HUES6 (cell line): ENCODE measurements at regions not wholly inside any gene's neighbourhood (a gene's known extent, or its start where the extent isn't known, plus 50 kb on each side); places are given as distances from the start of the nearest gene placed in this dataset.

ENCODE experiments used
- H3K27ac ChIP-seq: 2 replicates; pipeline ENCODE4 v1.7.0; 2013; ENCODE audit warnings: low read depth, mild to moderate bottlenecking, low read length, inconsistent platforms
- H3K27me3 ChIP-seq: 2 replicates; pipeline ENCODE4 v1.6.1; 2013; ENCODE audit warnings: low read length; ENCODE audit not compliant: control insufficient read depth, insufficient read depth
- H3K36me3 ChIP-seq: 2 replicates; pipeline ENCODE4 v1.6.1; 2013; ENCODE audit warnings: low read length; ENCODE audit not compliant: control insufficient read depth, insufficient read depth
- H3K4me1 ChIP-seq: 2 replicates; pipeline ENCODE4 v1.6.1; 2013; ENCODE audit warnings: low read length; ENCODE audit not compliant: control insufficient read depth, insufficient read depth
- H3K4me3 ChIP-seq: 2 replicates; pipeline ENCODE4 v1.5.1; 2013; ENCODE audit warnings: low read depth, low read length
- H3K9ac ChIP-seq: one replicate; pipeline ENCODE4 v1.6.1; 2013; ENCODE audit warnings: mild to moderate bottlenecking, low read length
- H3K9me3 ChIP-seq: 2 replicates; pipeline ENCODE4 v1.6.1; 2013; ENCODE audit warnings: low read depth, low read length; ENCODE audit not compliant: control insufficient read depth, insufficient read depth

GRCh38 chr1:187384504-187384903, 555.8 kb downstream of the PLA2G4A start:
- Histone ChIP-seq H3K9me3 (no peaks in the 10 kb centered on the region), H3K4me3 (no peak overlapping the region), H3K9ac (no peak overlapping the region), H3K27ac (no peak overlapping the region), H3K4me1 (peaks cover 6% of the 10 kb centered on the region), H3K27me3 (no peaks in the 10 kb centered on the region), H3K36me3 (no peaks in the 10 kb centered on the region)

- Histone ChIP-seq H3K9ac (no peak overlapping the region), H3K4me3 (no peak overlapping the region), H3K27me3 (no peaks in the 10 kb centered on the region), H3K27ac (peak overlapping the region; percentile 25; the same call in 1 of the 2 replicates), H3K36me3 (no peaks in the 10 kb centered on the region), H3K9me3 (no peaks in the 10 kb centered on the region), H3K4me1 (peaks cover 15% of the 10 kb centered on the region)
Observed at GRCh38 chr1:187390215-187390818, 561.6 kb downstream of the PLA2G4A start.

GRCh38 chr1:187396226-187396625, 567.5 kb downstream of the PLA2G4A start:
- Histone ChIP-seq H3K27me3 (no peaks in the 10 kb centered on the region), H3K4me3 (no peak overlapping the region), H3K9me3 (no peaks in the 10 kb centered on the region), H3K36me3 (no peaks in the 10 kb centered on the region), H3K9ac (no peak overlapping the region), H3K4me1 (peaks cover 13% of the 10 kb centered on the region), H3K27ac (no peak overlapping the region)

- H3K36me3 ChIP-seq: no peaks in the 10 kb centered on the region
- peak overlapping the region; percentile 9; the same call in 1 of the 2 replicates for H3K4me3 ChIP-seq
- peak overlapping the region; percentile 33 for H3K9ac ChIP-seq
- peak overlapping the region; percentile 32; the same call in 1 of the 2 replicates for H3K27ac ChIP-seq
- H3K4me1 ChIP-seq: peaks cover 13% of the 10 kb centered on the region
- H3K27me3 ChIP-seq: no peaks in the 10 kb centered on the region
- H3K9me3 ChIP-seq: no peaks in the 10 kb centered on the region
Observed at GRCh38 chr1:187396929-187397796, 568.4 kb downstream of the PLA2G4A start.

DNA sequence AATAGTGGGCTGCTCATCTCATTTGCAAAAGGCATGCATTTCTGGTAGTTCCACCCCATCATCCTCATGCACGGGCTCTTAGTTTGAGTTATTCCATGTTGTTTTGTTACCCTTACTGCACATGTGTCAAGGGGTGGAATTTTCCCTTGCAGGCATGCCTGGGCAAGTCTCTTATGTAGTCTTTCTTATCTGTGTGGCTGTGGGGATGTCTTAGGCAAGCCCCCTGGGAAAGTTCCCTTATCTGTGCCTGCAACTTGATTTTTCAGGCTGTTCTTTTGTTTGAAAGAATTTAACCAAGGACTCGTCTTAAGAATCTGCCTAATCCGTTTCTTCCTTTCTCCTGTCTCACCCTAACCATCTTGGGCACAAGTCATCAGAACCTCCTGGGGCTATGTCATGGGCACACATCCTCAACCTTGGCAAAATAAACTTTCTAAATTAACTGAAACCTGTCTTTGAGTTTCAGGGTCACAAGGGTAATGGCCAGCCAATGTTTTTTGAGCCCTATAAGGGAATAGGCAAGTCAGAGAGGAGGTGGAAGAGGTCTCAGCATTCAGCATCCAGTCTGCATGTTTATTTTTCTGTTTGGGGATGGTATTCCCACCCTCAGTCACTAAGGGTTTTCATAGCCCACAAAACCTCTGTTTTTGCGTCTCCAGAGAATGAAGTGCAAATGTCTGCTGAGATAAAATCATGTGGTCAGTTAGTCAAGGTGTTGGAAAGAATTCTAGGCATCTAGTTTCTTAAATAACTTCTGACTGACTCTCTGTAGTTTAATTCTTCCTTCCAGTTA, 579.7 kb downstream of the PLA2G4A start:
- Histone ChIP-seq H3K4me1 (peaks cover 22% of the 10 kb centered on the region), H3K36me3 (no peaks in the 10 kb centered on the region), H3K9me3 (no peaks in the 10 kb centered on the region), H3K4me3 (no peak overlapping the region), H3K27me3 (no peaks in the 10 kb centered on the region), H3K9ac (peak overlapping the region; percentile 44), H3K27ac (peak overlapping the region; percentile 68; the same call in 1 of the 2 replicates)

GRCh38 chr1:187409341-187409740, 580.6 kb downstream of the PLA2G4A start:
- peaks cover 22% of the 10 kb centered on the region for H3K4me1 ChIP-seq
- H3K4me3 ChIP-seq: no peak overlapping the region
- no peaks in the 10 kb centered on the region for H3K9me3 ChIP-seq
- H3K9ac ChIP-seq: peak overlapping the region; percentile 44
- no peaks in the 10 kb centered on the region for H3K27me3 ChIP-seq
- H3K36me3 ChIP-seq: no peaks in the 10 kb centered on the region
- peak overlapping the region; percentile 68; the same call in 1 of the 2 replicates for H3K27ac ChIP-seq

- H3K9me3 ChIP-seq: no peaks in the 10 kb centered on the region
- no peak overlapping the region for H3K4me3 ChIP-seq
- H3K36me3 ChIP-seq: no peaks in the 10 kb centered on the region
- no peaks in the 10 kb centered on the region for H3K27me3 ChIP-seq
- H3K9ac ChIP-seq: no peak overlapping the region
- H3K27ac ChIP-seq: no peak overlapping the region
- peaks cover 22% of the 10 kb centered on the region for H3K4me1 ChIP-seq
Observed at GRCh38 chr1:187411118-187411517, 582.4 kb downstream of the PLA2G4A start.

- no peak overlapping the region for H3K4me3 ChIP-seq
- no peak overlapping the region for H3K27ac ChIP-seq
- H3K27me3 ChIP-seq: no peaks in the 10 kb centered on the region
- H3K9me3 ChIP-seq: no peaks in the 10 kb centered on the region
- peaks cover 12% of the 10 kb centered on the region for H3K4me1 ChIP-seq
- no peaks in the 10 kb centered on the region for H3K36me3 ChIP-seq
- no peak overlapping the region for H3K9ac ChIP-seq
Observed at GRCh38 chr1:187413405-187414169, 584.8 kb downstream of the PLA2G4A start.

DNA sequence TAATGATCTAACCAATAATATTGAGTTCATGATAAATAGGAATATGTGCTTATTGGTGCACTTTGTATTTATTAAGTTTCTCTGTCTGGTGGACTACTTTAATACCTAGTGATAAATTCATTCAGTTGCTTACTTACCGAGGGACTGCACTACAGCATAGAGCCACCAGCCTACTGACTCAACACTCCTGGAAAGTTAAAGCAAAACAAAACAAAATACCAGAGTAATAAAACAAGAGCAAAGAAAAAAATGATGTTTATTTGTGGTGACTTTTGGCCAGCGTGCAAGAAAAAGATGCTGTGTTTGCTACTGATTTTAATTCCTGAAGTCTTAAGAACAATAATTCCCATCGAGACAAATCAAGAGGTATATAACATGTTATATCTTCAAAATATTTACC, 586.3 kb downstream of the PLA2G4A start:
- no peaks in the 10 kb centered on the region; the same call in 1 of the 2 replicates for H3K4me1 ChIP-seq
- H3K27me3 ChIP-seq: no peaks in the 10 kb centered on the region
- H3K36me3 ChIP-seq: no peaks in the 10 kb centered on the region
- H3K9me3 ChIP-seq: no peaks in the 10 kb centered on the region
- H3K9ac ChIP-seq: no peak overlapping the region
- no peak overlapping the region for H3K27ac ChIP-seq
- H3K4me3 ChIP-seq: no peak overlapping the region

DNA sequence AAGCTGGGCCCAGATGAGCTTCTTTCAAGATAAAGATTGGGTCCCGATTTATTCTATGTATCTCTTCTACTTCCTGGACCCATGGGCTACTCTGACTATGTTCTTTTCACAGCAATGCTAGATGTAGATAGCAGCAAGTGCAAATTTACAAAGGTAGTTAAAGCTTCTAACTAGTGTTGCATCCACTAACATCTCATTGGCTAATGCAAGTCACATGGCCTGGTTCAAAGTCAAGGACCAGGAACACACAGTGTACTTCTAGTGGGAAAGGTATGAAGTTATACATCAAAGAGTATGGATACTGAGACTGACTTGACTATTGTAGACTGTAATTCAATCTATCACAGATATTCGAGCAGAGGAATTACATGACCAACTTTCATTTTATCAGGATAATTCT, 588.8 kb downstream of the PLA2G4A start:
- Histone ChIP-seq H3K27me3 (no peaks in the 10 kb centered on the region), H3K4me1 (no peaks in the 10 kb centered on the region; the same call in 1 of the 2 replicates), H3K9me3 (no peaks in the 10 kb centered on the region), H3K27ac (no peak overlapping the region), H3K36me3 (no peaks in the 10 kb centered on the region), H3K4me3 (no peak overlapping the region), H3K9ac (no peak overlapping the region)
